H1 (cell line): ENCODE measurements at regions not wholly inside any gene's neighbourhood (a gene's known extent, or its start where the extent isn't known, plus 50 kb on each side); places are given as distances from the start of the nearest gene placed in this dataset.

Source experiments
- CTCF ChIA-PET: fragments of 300-600 bp; sonication (Branson Sonifier 250); formaldehyde crosslinking; loops from one replicate; lab custom pipeline; 2021; ENCODE audit not compliant: partially characterized antibody; lab: Charles Lee
- POLR2A ChIA-PET: fragments of 300-600 bp; sonication (Branson Sonifier 250); formaldehyde crosslinking; loops from one replicate; lab custom pipeline; 2021; ENCODE audit warnings: inconsistent platforms; ENCODE audit not compliant: partially characterized antibody; lab: Charles Lee
- DNase-seq, 2 experiments: peaks; one replicate each; pipeline versions ENCODE4 v3.0.0 to v3.0.0-alpha.2; 2010 to 2022; ENCODE audit warnings: low spot score in 2 of 2, low read depth in 1 of 2, mixed read lengths in 1 of 2
- FAIRE-seq: peaks from 2 replicates; lab custom pipeline; 2011; peaks lifted over from hg19 to GRCh38; lab: Jason Lieb, UNC
- H2AFZ ChIP-seq: 2 replicates; pipeline ENCODE4 v1.8.1; 2012; ENCODE audit warnings: low read length, inconsistent platforms
- H2AK5ac ChIP-seq: 2 replicates; pipeline ENCODE4 v1.6.1; 2013; ENCODE audit warnings: low read depth, low read length
- H2BK120ac ChIP-seq: replicated peaks from 2 replicates; pipeline ENCODE3; 2013; ENCODE audit warnings: low read depth, low read length, inconsistent platforms
- H2BK12ac ChIP-seq: 2 replicates; pipeline ENCODE4 v1.6.1; 2013; ENCODE audit warnings: low read depth, low read length
- H2BK15ac ChIP-seq: 2 replicates; pipeline ENCODE4 v1.6.1; 2013; ENCODE audit warnings: low read length
- H2BK20ac ChIP-seq: 2 replicates; pipeline ENCODE4 v1.6.1; 2013; ENCODE audit warnings: low read length
- H2BK5ac ChIP-seq: 2 replicates; pipeline ENCODE4 v1.6.1; 2013; ENCODE audit warnings: low read depth, low read length
- H3K14ac ChIP-seq: 2 replicates; pipeline ENCODE4 v1.6.1; 2013; ENCODE audit warnings: inconsistent platforms; ENCODE audit not compliant: insufficient read length
- H3K18ac ChIP-seq: 2 replicates; pipeline ENCODE4 v1.6.1; 2013; ENCODE audit warnings: low read length; ENCODE audit errors: extremely low read depth
- H3K23ac ChIP-seq: 2 replicates; pipeline ENCODE4 v1.6.1; 2013; ENCODE audit warnings: inconsistent platforms; ENCODE audit not compliant: insufficient read length
- H3K23me2 ChIP-seq: 2 replicates; pipeline ENCODE4 v1.6.1; 2013; ENCODE audit warnings: low read depth, low read length
- H3K27ac ChIP-seq: 2 replicates; pipeline ENCODE4 v1.6.1; 2011; ENCODE audit warnings: low read depth, low read length, inconsistent platforms
- H3K27me3 ChIP-seq, 4 experiments: replicated peaks in 1 of 4; 1 replicate in 1 of 4; 2 replicates in 3 of 4; pipeline versions ENCODE4 v1.6.1 to v1.8.1; 2011 to 2013; ENCODE audit warnings: low read length in 3 of 4, mild to moderate bottlenecking in 3 of 4, inconsistent platforms in 2 of 4, mixed read lengths in 2 of 4, moderate library complexity in 1 of 4; ENCODE audit not compliant: control insufficient read depth in 3 of 4, insufficient read depth in 3 of 4; ENCODE audit errors: extremely low read depth in 1 of 4
- H3K36me3 ChIP-seq, 4 experiments: 2 replicates each; pipeline versions ENCODE4 v1.6.1 to v1.8.1; 2011 to 2013; ENCODE audit warnings: mild to moderate bottlenecking in 4 of 4, low read length in 3 of 4, moderate library complexity in 2 of 4, control low read depth in 1 of 4, inconsistent platforms in 1 of 4; ENCODE audit not compliant: insufficient read depth in 4 of 4, control insufficient read depth in 2 of 4
- H3K4ac ChIP-seq: replicated peaks from 2 replicates; pipeline ENCODE3; 2013; ENCODE audit warnings: low read length, low read depth, mixed read lengths, inconsistent platforms; ENCODE audit not compliant: insufficient read length
- H3K4me1 ChIP-seq, 4 experiments: replicated peaks in 1 of 4; 1 replicate in 1 of 4; 2 replicates in 3 of 4; pipeline versions ENCODE4 v1.6.1 to v1.8.1; 2011 to 2013; ENCODE audit warnings: low read length in 3 of 4, inconsistent platforms in 2 of 4, mixed read lengths in 1 of 4; ENCODE audit not compliant: insufficient read depth in 4 of 4, control insufficient read depth in 3 of 4
- H3K4me2 ChIP-seq, 2 experiments: 2 replicates each; pipeline versions ENCODE4 v1.6.1 to v1.8.1; 2011 to 2013; ENCODE audit warnings: low read depth in 2 of 2, low read length in 2 of 2, control low read depth in 1 of 2, inconsistent platforms in 1 of 2, mild to moderate bottlenecking in 1 of 2; ENCODE audit not compliant: insufficient read depth in 1 of 2
- H3K4me3 ChIP-seq, 4 experiments: fragments of 200-600, 300-600 bp in 1 of 4; sonication (generic), shearing (Covaris generic), sonication (Bioruptor Twin) in 1 of 4; 2 replicates each; pipeline versions ENCODE4 v1.5.1 to v1.8.1; 2011 to 2016; ENCODE audit warnings: low read length in 4 of 4, low read depth in 3 of 4, control low read depth in 2 of 4, inconsistent platforms in 2 of 4, mild to moderate bottlenecking in 2 of 4, mixed read lengths in 1 of 4, moderate library complexity in 1 of 4; ENCODE audit not compliant: insufficient read depth in 2 of 4; ENCODE audit errors: extremely low read depth in 1 of 4
- H3K56ac ChIP-seq: replicated peaks from 2 replicates; pipeline ENCODE3; 2013; ENCODE audit warnings: low read depth, mild to moderate bottlenecking, mixed read lengths, low read length, inconsistent platforms; ENCODE audit not compliant: insufficient read length
- H3K79me1 ChIP-seq: 2 replicates; pipeline ENCODE4 v1.6.1; 2013; ENCODE audit warnings: low read depth, low read length, control low read depth
- H3K79me2 ChIP-seq, 2 experiments: 2 replicates each; pipeline versions ENCODE4 v1.6.1 to v1.8.1; 2012 to 2013; ENCODE audit warnings: low read length in 2 of 2, mild to moderate bottlenecking in 2 of 2, inconsistent platforms in 1 of 2; ENCODE audit not compliant: insufficient read depth in 2 of 2, control insufficient read depth in 1 of 2
- H3K9ac ChIP-seq, 4 experiments: replicated peaks in 1 of 4; 1 replicate in 1 of 4; 2 replicates in 3 of 4; pipeline versions ENCODE4 v1.6.1 to v1.8.1; 2011 to 2013; ENCODE audit warnings: low read depth in 3 of 4, low read length in 3 of 4, control low read depth in 2 of 4, mild to moderate bottlenecking in 2 of 4, moderate library complexity in 2 of 4, inconsistent platforms in 1 of 4; ENCODE audit errors: extremely low read depth in 1 of 4
- H3K9me3 ChIP-seq, 2 experiments: 2 replicates each; pipeline versions ENCODE4 v1.6.1 to v1.8.1; 2012 to 2013; ENCODE audit warnings: mild to moderate bottlenecking in 2 of 2, moderate library complexity in 2 of 2, control low read depth in 1 of 2, inconsistent platforms in 1 of 2, low read depth in 1 of 2, low read length in 1 of 2, mixed read lengths in 1 of 2; ENCODE audit not compliant: insufficient read depth in 2 of 2
- H4K20me1 ChIP-seq, 2 experiments: replicated peaks in 1 of 2; 2 replicates each; pipeline versions ENCODE3 to v1.8.1; 2011 to 2013; ENCODE audit warnings: inconsistent platforms in 2 of 2, low read length in 2 of 2, mild to moderate bottlenecking in 1 of 2; ENCODE audit not compliant: insufficient read depth in 2 of 2, control insufficient read depth in 1 of 2
- H4K5ac ChIP-seq: 2 replicates; pipeline ENCODE4 v1.6.1; 2013; ENCODE audit warnings: low read length, low read depth, mixed read lengths, inconsistent platforms; ENCODE audit not compliant: insufficient read length
- H4K8ac ChIP-seq: 2 replicates; pipeline ENCODE4 v1.8.0; 2013; ENCODE audit warnings: mild to moderate bottlenecking, moderate library complexity, low read length, inconsistent platforms; ENCODE audit not compliant: insufficient read depth; ENCODE audit errors: extremely low read depth
- H4K91ac ChIP-seq: replicated peaks from 2 replicates; pipeline ENCODE3; 2013; ENCODE audit warnings: low read length, mixed read lengths, inconsistent platforms; ENCODE audit not compliant: insufficient read length
- JUN ChIP-seq: IDR thresholded peaks from 2 replicates; pipeline ENCODE4 v1.6.1; 2011; ENCODE audit warnings: low read depth, mild to moderate bottlenecking, improper control_type of control experiment, low read length
- MAX ChIP-seq: IDR thresholded peaks from 2 replicates; pipeline ENCODE4 v1.6.1; 2012; ENCODE audit warnings: inconsistent platforms
- POLR2A ChIP-seq, 2 experiments: IDR thresholded peaks; 1 replicate in 1 of 2; 2 replicates in 1 of 2; pipeline ENCODE4 v1.6.1; 2011; ENCODE audit warnings: low read depth in 2 of 2, low read length in 2 of 2, mild to moderate bottlenecking in 2 of 2; ENCODE audit errors: control extremely low read depth in 1 of 2
- POLR2AphosphoS5 ChIP-seq: IDR thresholded peaks from 2 replicates; pipeline ENCODE4 v1.6.1; 2011; ENCODE audit warnings: low read depth, low read length
- TEAD4 ChIP-seq: IDR thresholded peaks from 2 replicates; pipeline ENCODE4 v1.6.1; 2012; ENCODE audit warnings: low read depth, low read length, inconsistent platforms, mixed read lengths
- WGBS, 2 experiments: shearing (Covaris generic) in 1 of 2; methylation state at CpG; one replicate each; pipeline versions ENCODE4 v1.1.6 to v1.1.7; 2013 to 2015; ENCODE audit warnings: low lambda C conversion rate in 2 of 2, mixed read lengths in 2 of 2, inconsistent platforms in 1 of 2, low coverage in 1 of 2, missing lambda C conversion rate in 1 of 2; ENCODE audit not compliant: insufficient replicate concordance in 2 of 2, insufficient coverage in 1 of 2, insufficient read length in 1 of 2; ENCODE audit errors: extremely low coverage in 1 of 2, missing lambda C conversion rate in 1 of 2; 5-methylcytosine and 5-hydroxymethylcytosine counted together
- TF ChIP-seq, protein P1 (sequence below): IDR thresholded peaks from 2 replicates; pipeline ENCODE4 v1.6.1; 2012; ENCODE audit warnings: low read length, inconsistent platforms

DNA sequence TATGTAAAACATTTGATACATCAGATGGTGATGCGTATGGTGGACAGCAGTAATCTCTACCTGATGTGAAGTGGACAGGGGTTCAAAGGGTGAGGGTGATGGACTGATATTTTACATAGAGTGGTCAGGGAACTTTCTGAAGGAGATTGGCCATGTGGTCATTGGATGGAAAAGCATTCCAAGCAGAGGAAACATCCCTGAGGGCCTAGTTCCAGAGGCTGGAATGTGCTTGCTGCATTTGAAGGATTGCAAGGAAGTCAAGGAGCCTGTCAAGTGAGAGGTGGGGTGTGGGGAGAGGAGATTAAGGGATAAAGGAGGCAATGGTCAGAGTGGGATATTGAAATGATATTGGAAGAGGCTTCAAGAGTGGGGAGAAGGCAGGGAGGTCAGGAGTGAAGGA lies 151.9 kb upstream of the NTM start:
- H3K9me3 ChIP-seq: no peaks in the 10 kb centered on the region
- TF ChIP-seq MAX (peak; percentile 65; the same call in 1 of the 2 replicates), TEAD4 (peak; percentile 82), POLR2A (IDR thresholded peaks at IDR 0.05; ENCODE audit: control extremely low read depth in 1 of 2, low read depth in 2 of 2, low read length in 2 of 2) (no peak), JUN (no peak), POLR2AphosphoS5 (no peak)
- TF ChIP-seq, protein P1, sequence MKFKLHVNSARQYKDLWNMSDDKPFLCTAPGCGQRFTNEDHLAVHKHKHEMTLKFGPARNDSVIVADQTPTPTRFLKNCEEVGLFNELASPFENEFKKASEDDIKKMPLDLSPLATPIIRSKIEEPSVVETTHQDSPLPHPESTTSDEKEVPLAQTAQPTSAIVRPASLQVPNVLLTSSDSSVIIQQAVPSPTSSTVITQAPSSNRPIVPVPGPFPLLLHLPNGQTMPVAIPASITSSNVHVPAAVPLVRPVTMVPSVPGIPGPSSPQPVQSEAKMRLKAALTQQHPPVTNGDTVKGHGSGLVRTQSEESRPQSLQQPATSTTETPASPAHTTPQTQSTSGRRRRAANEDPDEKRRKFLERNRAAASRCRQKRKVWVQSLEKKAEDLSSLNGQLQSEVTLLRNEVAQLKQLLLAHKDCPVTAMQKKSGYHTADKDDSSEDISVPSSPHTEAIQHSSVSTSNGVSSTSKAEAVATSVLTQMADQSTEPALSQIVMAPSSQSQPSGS: no peak
- TF ChIP-seq, all 59 proteins: peak for 2
- Histone ChIP-seq H2BK20ac (peak overlapping the region; percentile 97), H2BK12ac (peak overlapping the region; percentile 91; the same call in 1 of the 2 replicates), H4K8ac (no peak overlapping the region), H3K27me3 (no peaks in the 10 kb centered on the region; a peak in 1 of 7 replicates), H3K36me3 (no peaks in the 10 kb centered on the region), H3K79me1 (no peaks in the 10 kb centered on the region), H2AK5ac (peak overlapping the region; percentile 96), H3K4ac (no peak overlapping the region), H2BK5ac (peak overlapping the region; percentile 87; the same call in 1 of the 2 replicates), H3K23me2 (no peaks in the 10 kb centered on the region), H4K5ac (no peak overlapping the region), H3K79me2 (no peaks in the 10 kb centered on the region), H4K91ac (peak overlapping the region; percentile 76), H3K9ac (no peak overlapping the region), H2BK120ac (peak overlapping the region; percentile 38), H2BK15ac (no peak overlapping the region), H3K4me3 (no peak overlapping the region), H2AFZ (no peak overlapping the region), H3K23ac (no peak overlapping the region), H3K56ac (no peak overlapping the region), H3K18ac (peak overlapping the region; percentile 43), H3K4me2 (peak overlapping the region in 1 of 2 experiments; percentile 29; a peak in 2 of 4 replicates), H3K14ac (no peak overlapping the region), H3K4me1 (peaks cover 5 to 30% (median 21%) of the 10 kb centered on the region in 4 experiments), H4K20me1 (no peaks in the 10 kb centered on the region), H3K27ac (no peak overlapping the region)
- DNase-seq: no peak
- ChIA-PET CTCF (interaction anchor here (0.7 to 4.4 kb wide), 9 partner anchors 8 to 158 kb away, joined by 3 to 28 read pairs (median 3); no protein-coding TSS in a partner anchor), POLR2A (interaction anchor here (0.9 to 4.1 kb wide), 2 partner anchors 23 to 36 kb away, joined by 3 to 24 read pairs; no protein-coding TSS in a partner anchor)
- no peak for FAIRE-seq
- WGBS, 2 experiments: 79% methylated on average over 1 of the region's 1 CpG; no CpG with 5 or more reads in 1 of the 2 experiments
